ENCODE measurements at regions not wholly inside any gene's neighbourhood (a gene's known extent, or its start where the extent isn't known, plus 50 kb on each side); places are given as distances from the start of the nearest gene placed in this dataset.

DNA sequence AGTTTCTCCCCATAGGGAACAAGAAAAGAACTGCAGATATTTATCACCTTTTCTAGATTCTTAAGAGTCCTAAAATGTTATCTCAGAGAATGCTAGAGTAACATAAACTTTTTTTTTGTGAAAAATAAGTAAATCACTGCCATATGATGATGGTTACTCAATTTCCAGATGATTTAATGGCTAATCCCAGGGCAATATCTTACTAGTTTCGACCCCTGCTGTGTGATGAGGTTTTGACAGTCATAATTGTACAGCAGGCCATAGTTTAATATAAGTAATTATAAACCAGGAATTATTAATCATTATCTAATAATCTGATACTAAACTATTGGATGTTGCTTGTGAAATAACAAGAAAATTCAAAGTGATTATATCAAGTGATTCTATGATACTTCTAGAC is 210.6 kb downstream of the HLX start:
- TF ChIP-seq, protein P1, sequence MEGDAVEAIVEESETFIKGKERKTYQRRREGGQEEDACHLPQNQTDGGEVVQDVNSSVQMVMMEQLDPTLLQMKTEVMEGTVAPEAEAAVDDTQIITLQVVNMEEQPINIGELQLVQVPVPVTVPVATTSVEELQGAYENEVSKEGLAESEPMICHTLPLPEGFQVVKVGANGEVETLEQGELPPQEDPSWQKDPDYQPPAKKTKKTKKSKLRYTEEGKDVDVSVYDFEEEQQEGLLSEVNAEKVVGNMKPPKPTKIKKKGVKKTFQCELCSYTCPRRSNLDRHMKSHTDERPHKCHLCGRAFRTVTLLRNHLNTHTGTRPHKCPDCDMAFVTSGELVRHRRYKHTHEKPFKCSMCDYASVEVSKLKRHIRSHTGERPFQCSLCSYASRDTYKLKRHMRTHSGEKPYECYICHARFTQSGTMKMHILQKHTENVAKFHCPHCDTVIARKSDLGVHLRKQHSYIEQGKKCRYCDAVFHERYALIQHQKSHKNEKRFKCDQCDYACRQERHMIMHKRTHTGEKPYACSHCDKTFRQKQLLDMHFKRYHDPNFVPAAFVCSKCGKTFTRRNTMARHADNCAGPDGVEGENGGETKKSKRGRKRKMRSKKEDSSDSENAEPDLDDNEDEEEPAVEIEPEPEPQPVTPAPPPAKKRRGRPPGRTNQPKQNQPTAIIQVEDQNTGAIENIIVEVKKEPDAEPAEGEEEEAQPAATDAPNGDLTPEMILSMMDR (IDR thresholded peaks at IDR 0.05): no peak
- no peak for TF ChIP-seq EP300 (IDR thresholded peaks at IDR 0.05)

Measured in upper lobe of left lung (tissue), 4 donors.